BJ (cell line): ENCODE measurements at regions not wholly inside any gene's neighbourhood (a gene's known extent, or its start where the extent isn't known, plus 50 kb on each side); places are given as distances from the start of the nearest gene placed in this dataset.

Experiments used
- CTCF ChIA-PET: fragments of 350-600 bp; formaldehyde crosslinking; extraction: SDS; loops from one replicate; lab custom pipeline; 2021; ENCODE audit warnings: antibody characterized with exemption, inconsistent platforms; lab: Yijun Ruan, JAX
- POLR2A ChIA-PET: fragments of 300-600 bp; sonication (Branson Sonifier 250); formaldehyde crosslinking; extraction: SDS; loops from one replicate; lab custom pipeline; 2021; ENCODE audit warnings: antibody characterized with exemption; lab: Charles Lee
- DNase-seq: peaks from one replicate; pipeline ENCODE4 v3.0.0-alpha.2; 2011; ENCODE audit warnings: low read depth
- H3K27me3 ChIP-seq: 2 replicates; pipeline ENCODE4 v1.6.0; 2011; ENCODE audit warnings: low read length; ENCODE audit not compliant: control insufficient read depth, insufficient read depth
- H3K36me3 ChIP-seq: 2 replicates; pipeline ENCODE4 v1.5.1; 2011; ENCODE audit warnings: low read length; ENCODE audit not compliant: control insufficient read depth, insufficient read depth
- H3K4me3 ChIP-seq: 2 replicates; pipeline ENCODE4 v1.5.1; 2011; ENCODE audit warnings: low read depth, mild to moderate bottlenecking, control low read depth, low read length
- TF ChIP-seq, protein P1 (sequence below): IDR thresholded peaks from 2 replicates; pipeline ENCODE4 v1.5.1; 2011; ENCODE audit warnings: low read depth, mild to moderate bottlenecking, control low read depth, inconsistent platforms, low read length, moderate library complexity; ENCODE audit not compliant: insufficient read depth

- Histone ChIP-seq H3K27me3 (no peaks in the 10 kb centered on the region), H3K36me3 (no peaks in the 10 kb centered on the region), H3K4me3 (no peak overlapping the region)
- CTCF ChIA-PET = interaction anchor here (0.7 kb wide), 1 partner anchor 19 kb away, joined by 4 read pairs; no protein-coding TSS in a partner anchor
- POLR2A ChIA-PET = no interaction called here
- no peak for DNase-seq
- TF ChIP-seq, protein P1, sequence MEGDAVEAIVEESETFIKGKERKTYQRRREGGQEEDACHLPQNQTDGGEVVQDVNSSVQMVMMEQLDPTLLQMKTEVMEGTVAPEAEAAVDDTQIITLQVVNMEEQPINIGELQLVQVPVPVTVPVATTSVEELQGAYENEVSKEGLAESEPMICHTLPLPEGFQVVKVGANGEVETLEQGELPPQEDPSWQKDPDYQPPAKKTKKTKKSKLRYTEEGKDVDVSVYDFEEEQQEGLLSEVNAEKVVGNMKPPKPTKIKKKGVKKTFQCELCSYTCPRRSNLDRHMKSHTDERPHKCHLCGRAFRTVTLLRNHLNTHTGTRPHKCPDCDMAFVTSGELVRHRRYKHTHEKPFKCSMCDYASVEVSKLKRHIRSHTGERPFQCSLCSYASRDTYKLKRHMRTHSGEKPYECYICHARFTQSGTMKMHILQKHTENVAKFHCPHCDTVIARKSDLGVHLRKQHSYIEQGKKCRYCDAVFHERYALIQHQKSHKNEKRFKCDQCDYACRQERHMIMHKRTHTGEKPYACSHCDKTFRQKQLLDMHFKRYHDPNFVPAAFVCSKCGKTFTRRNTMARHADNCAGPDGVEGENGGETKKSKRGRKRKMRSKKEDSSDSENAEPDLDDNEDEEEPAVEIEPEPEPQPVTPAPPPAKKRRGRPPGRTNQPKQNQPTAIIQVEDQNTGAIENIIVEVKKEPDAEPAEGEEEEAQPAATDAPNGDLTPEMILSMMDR = no peak
Observed at GRCh38 chr10:121244818-121245217, 353.4 kb downstream of the FGFR2 start.

- H3K27me3 ChIP-seq = no peaks in the 10 kb centered on the region
- TF ChIP-seq, protein P1 = no peak
- DNase-seq = no peak
- no peaks in the 10 kb centered on the region for H3K36me3 ChIP-seq
- CTCF ChIA-PET = no interaction called here
- POLR2A ChIA-PET = no interaction called here
- H3K4me3 ChIP-seq = no peak overlapping the region
Observed at GRCh38 chr10:121245754-121246153, 352.5 kb downstream of the FGFR2 start.

- TF ChIP-seq, protein P1 = no peak
- no peak for DNase-seq
- ChIA-PET POLR2A (no interaction called here), CTCF (no interaction called here)
- H3K36me3 ChIP-seq = no peaks in the 10 kb centered on the region
- H3K27me3 ChIP-seq = no peaks in the 10 kb centered on the region
- H3K4me3 ChIP-seq = no peak overlapping the region
Observed at GRCh38 chr10:121248266-121248665, 350.0 kb downstream of the FGFR2 start.

DNA sequence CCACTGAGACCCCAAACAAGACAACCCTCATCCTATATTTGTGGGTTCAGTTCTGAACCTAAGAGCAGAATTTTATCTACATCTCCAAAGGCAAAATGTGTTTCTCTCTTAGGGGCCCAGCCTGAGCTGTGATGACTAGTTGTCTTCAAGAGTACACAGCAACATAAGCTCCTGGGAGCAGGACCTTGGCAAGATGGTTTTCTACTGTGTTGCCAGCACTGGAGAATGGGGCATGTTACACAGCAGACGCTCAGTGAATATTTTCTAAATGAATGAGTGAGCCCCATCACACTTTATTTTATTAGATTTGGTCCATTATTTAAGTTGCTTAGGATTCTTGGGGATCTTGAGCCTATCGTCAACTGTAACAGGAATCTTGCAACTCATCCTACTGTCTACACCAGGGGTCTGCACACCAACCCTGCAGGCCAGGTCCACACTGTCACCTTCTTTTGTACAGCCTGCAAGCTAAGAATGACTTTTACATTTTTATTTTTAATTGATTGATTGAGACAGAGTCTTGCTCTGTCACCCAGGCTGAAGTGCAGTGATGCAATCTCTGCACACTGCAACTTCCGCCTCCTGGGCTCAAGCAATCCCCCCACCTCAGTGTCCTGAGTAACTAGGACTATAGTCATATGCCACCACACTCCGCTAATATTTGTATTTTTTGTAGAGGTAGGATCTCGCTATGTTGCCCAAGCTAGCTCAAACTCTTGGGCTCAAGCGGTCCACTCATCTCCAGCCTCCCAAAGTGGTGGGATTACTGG, 347.1 kb downstream of the FGFR2 start:
- TF ChIP-seq, protein P1 = no peak
- Histone ChIP-seq H3K4me3 (no peak overlapping the region), H3K36me3 (no peaks in the 10 kb centered on the region), H3K27me3 (no peaks in the 10 kb centered on the region)
- CTCF ChIA-PET = no interaction called here
- POLR2A ChIA-PET = no interaction called here
- DNase-seq = no peak

- H3K4me3 ChIP-seq = no peak overlapping the region
- H3K36me3 ChIP-seq = no peaks in the 10 kb centered on the region
- CTCF ChIA-PET = no interaction called here
- no peaks in the 10 kb centered on the region for H3K27me3 ChIP-seq
- TF ChIP-seq, protein P1 = no peak
- POLR2A ChIA-PET = no interaction called here
- DNase-seq = no peak
Observed at GRCh38 chr10:121252756-121253155, 345.5 kb downstream of the FGFR2 start.
